SK-N-MC (cell line): ENCODE measurements at regions not wholly inside any gene's neighbourhood (a gene's known extent, or its start where the extent isn't known, plus 50 kb on each side); places are given as distances from the start of the nearest gene placed in this dataset.

Source experiments
- EZH2 ChIP-seq: fragments of 200-600 bp; sonication (generic); IDR thresholded peaks from one replicate; pipeline ENCODE4 v1.6.1; 2017; ENCODE audit warnings: antibody characterized with exemption
- POLR2AphosphoS5 ChIP-seq: IDR thresholded peaks from 2 replicates; pipeline ENCODE4 v1.6.1; 2012; ENCODE audit warnings: mild to moderate bottlenecking, low read depth, low read length, borderline replicate concordance

- TF ChIP-seq POLR2AphosphoS5 = no peak
- TF ChIP-seq EZH2 = no peak
Measured at GRCh38 chr4:143023239-143023918, 161.3 kb upstream of the USP38 start.
